DMS 273 (cell line): ENCODE measurements at regions not wholly inside any gene's neighbourhood (a gene's known extent, or its start where the extent isn't known, plus 50 kb on each side); places are given as distances from the start of the nearest gene placed in this dataset.

Experiments
- DNase-seq: peaks from one replicate; lab custom pipeline; 2025; ENCODE audit not compliant: unreplicated experiment; lab: John Stamatoyannopoulos, UW

DNA sequence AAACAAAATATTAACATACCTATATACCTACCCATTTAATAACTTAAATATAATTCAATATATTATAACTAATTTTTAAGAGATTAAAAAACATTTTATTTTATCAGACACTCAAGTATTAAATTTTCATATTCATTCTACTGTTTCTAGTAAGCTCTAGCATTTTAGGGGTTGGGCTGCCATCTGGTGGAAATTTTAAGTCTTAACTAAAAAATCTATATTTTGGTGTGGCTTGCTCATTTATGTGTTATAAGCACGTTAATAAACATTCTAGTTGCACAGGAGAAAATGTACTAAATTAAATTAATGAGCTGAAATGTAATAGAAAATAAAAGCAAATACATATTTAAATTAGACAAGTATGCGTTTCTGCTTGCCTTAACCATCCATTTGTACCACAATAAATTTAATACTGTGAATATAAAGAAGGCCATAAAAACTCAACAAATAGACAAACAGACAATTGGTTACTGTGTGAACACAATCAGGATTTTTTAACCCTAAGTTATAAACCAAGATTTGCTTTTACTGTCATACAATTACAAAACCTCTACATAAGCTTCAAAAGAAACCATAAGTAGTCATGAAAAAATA lies 1728.3 kb upstream of the CDH9 start:
- peak; percentile 59 for DNase-seq

DNA sequence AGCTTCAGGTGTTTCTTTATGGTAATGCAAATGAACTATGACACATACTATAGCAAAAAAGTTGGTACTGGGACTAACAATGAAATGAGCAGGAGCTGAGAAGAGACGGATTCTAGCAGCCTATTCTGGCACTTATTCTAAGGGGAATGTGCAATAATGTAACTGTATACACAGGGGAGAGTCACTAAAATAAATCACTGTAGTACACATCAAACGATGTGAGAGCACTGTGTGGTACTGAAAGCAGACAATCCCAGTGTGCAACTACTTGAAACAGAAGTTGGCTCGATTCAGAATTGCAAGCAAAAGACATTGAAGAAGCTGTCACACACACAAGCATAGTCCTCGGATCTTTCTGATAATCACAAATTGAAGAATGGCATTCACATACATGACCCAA lies 1713.0 kb upstream of the CDH9 start:
- DNase-seq, result no peak

DNA sequence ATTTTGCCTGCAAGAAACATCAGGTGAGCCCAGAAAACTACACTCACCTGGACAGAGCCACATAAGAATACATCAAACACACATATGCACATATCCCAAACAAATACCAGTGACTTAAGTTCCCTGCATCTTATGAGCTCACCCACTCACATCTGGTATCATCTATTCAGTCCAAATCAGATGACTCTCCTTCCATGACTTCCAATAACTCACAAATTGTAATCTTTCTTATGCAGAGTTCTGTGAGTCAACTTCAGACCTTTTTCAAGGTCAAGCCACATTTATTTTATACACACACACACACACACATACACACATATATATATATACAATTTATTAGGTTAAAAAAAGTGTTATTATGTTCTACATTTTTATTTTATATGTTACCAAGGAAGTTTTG lies 1711.9 kb upstream of the CDH9 start:
- no peak for DNase-seq

DNA sequence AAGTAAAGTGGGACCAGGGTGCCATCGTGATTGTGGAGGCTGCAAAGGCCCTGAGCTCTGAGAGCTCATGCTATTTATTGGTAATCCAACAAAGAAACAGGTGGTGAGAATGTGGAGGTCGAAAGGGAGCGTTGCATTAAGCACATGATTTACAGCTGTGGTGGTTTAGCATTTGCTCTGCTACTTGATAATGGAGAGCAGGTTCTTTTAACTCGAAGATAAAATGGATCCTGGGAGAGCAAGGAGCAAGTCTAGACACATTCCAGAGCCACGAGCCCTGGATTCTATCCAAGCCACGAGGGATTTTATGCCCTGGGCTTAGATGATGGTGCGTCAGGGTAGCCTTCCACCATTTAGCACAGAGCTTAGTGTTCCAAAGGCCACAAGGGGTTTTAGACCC lies 1710.1 kb upstream of the CDH9 start:
- DNase-seq, result no peak

DNA sequence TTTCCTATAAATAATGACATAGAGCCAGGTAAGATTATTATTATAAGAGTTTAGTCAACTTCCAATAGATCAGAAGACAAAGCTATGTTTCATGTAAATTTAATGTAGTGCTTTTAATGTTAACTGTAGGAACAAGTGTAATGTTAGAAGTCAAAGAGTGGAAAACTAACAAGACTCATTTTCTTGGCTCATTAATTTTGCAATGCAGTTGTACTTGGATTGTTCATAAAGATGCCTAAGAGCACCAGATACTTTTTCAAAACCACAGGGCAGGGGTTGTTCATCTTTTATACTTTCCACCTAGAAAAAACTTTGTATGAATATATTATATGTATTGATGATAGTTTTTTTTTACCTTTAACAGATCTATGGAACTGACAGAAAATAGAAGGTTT lies 1705.3 kb upstream of the CDH9 start:
- DNase-seq, result no peak

DNA sequence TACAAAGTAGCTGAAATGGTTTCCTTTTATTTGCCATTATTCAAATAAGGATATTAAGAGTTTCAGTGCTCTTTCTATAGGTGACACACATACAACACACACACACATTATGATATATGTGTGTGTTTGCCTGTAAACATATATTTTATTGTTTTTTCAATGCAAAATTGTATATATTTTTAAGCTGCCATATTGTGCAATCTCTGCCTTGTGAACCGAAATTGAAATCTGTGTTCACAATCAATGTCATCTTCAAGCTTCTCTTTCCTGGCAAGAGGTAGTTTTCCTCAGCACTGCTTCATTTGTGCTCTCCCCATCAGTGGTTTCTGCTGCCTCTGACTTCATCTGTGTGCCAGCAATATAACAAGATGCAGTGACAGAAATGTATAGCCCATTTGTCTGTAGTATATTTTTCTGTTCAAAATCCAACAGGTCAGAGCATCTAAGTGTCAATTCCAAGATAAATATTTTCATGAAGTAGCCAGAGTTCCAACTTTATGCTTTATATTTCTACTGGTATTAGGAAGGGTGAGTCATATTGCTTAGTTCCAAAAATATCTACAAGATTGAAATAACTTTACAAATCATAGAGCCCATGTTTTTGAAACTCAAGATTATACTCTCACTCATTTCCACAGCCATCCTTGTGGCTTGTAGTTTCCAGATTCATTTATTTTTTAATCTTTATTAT lies 1704.8 kb upstream of the CDH9 start:
- DNase-seq, result no peak

DNA sequence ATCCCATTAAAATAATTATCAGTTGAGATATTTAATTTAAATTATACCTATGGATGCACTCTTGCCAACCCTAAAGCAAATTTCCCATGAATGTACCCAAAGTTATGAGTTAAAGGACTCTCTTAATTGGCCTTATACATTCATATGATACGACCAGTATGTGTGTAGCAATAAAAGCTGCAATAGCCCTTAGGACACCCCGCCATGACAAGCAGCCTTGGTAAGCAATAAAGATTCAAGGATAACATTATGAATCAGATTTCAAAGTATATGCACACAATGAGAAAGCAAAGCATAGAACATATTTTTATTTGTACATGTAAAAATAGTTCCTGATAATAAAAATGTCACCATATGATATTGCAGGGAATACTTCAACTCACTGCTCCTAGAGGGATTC lies 1699.3 kb upstream of the CDH9 start:
- DNase-seq, result no peak

DNA sequence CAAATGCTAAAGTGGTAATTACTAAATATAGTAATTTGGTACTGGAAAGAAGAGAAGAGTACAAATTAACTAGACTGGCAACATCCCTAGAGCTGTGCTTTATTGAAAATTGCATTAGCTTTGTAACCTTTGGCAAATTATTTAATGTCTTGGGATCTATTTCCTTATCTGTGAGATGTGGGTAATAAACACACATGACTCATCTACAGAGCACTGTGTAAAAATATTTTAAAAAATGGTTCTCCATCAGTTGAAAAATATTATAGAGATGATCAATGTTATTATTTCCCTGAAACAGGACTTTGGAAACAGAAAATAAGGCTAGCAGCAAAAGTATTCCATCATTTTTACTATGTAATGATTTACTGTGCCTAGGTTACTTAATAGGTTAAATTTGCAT lies 1698.8 kb upstream of the CDH9 start:
- DNase-seq, result no peak

DNA sequence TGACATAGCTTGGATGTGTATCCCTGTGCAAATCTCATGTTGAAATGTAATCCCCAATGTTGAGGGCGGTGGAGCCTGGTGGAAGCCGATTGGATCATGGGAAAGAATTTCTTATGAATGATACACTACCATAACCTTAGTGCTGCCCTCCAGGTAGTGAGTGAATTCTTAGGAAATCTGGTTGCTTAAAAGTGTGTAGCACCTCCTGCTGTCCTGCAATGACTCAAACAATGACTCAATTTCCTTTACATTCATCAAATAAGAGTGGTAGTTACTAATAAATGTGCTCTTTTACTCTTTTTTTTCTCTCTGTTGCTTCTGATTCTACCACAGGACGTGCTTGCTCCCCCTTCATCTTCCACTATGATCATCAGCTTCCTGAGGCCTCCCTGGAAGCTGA lies 1696.0 kb upstream of the CDH9 start:
- no peak for DNase-seq

DNA sequence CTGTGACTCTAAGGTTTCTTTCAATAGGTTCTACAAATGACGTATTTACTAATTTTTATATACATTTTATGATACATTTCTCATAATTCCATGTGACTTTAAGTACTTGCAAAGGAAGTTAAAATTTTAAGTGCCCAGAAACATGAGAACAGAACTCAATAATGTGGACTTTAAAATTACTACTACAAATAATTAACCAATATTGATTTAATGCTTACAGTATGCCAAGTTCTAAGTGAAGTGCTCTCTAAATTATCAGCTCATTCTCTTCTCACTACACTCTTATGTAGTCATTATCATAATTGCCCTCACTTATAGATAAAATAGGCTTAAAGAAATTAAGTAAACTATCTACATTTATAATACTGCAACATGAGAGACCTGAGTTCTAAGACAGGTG lies 1690.7 kb upstream of the CDH9 start:
- no peak for DNase-seq

DNA sequence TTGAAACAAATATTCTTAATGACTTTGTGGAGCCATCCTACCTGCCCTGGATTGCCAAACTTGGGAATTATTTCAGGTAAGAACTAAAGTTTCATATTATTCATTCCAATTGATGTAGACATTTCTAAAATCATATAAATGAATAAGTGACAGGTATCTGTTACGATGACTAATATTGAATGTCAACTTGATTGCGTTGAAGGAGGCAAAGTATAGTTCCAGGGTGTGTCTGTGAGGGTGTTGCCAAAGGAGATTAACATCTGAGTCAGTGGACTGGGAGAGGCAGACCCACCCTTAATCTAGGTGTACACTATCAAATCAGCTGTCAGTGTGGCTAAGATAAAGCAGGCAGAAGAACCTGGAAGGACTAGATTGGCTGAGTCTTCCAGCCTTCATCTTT lies 1688.4 kb upstream of the CDH9 start:
- DNase-seq, result no peak

DNA sequence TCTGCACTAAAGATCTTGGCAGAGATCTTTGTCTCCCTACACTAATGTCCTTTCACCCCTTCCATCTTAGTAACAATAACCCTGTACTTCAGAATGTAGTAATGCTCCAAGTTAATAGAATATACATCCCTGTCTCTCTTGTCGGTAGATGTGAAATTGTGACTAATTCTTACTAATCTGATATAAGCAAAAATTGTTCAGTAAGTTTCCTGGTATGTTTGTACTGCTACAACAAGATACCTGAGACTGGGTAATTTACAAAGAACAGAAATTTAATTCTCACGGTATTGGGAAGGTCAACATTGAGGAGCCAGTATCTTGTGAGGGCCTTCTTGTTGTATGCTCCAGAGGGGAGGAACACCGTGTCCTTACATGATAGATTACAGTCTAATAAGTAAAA lies 1686.6 kb upstream of the CDH9 start:
- no peak for DNase-seq

DNA sequence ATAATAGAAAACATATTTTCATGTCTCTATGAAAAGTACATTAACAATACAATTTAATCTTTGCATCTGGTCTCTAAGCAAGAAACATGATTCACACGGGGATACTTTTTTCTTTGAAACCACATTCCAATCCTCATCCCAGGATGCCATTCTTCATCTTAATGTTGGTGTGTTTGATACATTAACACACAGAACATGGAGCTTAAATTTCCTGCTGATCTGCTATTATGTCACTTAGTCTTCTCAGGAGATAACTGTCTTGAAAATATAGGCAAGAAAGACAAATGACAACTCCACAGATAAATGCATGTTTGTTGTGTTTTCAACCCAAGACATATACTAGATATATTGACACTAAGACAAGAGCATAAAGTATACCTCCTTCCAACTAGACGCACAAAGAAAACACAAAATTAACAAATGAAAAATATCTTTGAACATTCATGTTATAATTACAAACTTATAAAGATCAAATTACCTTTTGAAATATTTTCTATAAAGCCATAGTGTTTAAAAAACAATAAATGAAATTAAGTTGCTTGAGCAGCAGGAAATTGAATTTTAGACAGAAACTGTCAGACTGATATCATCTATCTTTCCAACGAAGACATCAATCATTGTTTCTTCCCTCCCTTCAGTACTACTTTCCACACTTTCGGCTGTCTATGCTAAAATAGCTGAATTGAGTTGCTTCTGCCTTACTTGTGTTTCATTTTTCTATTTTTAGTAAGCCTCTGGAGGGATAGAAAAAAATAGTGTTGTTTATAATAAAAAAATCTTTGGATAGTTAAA lies 1676.7 kb upstream of the CDH9 start:
- no peak for DNase-seq

DNA sequence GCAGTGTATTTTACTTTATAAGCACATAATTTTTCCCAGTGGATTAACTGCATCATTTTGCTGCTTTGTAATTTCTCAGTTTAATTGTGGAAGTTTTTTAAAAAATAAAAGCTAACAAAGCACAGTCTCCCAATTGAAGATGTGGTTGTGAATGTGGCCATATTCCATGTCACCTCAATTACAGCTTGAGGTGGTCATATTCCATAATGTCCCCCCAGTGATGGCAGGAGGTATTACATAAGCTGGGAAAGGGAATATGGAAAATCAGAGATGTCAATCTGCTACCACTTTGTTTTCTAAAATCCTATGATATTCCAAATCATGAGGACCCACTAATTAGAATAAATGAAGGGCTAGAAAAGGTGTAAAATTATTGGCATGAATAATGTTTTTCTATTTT lies 1672.0 kb upstream of the CDH9 start:
- peak; percentile 18 for DNase-seq

DNA sequence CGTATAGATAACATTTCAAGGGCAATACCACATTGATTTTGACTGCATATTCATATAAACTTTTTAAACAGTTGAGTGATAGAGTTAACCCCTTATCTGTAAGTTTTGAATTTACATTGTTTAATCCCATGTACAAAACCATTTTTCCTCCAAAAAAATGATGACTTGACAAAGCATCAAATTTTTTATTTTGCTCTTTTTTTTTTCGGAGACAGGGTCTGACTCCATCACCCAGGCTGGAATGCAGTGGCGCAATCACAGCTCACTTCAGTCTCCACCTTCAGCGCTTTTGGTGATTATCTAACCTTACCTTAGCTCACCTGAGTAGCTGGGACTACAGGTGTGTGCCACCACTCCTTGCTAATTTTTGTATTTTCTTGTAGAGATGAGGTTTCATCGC lies 1670.1 kb upstream of the CDH9 start:
- no peak for DNase-seq

DNA sequence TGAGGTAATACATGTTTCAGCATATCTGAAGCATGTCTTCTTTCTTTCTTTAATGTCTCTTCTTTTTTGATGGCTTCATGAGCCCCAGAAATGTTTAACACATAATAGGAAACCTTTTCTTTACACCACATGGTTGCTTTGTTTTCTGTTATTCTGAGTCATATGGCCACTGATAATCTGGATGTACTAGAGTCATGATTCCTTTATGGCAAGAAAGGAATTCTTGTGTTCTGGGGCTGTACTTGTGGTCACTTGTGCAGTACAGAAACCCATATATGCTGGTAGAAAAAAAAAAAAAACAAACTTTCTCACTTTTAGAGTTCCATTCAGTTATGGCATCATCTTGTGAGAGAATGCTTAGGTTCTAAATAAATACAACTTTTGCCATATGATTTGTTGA lies 1669.3 kb upstream of the CDH9 start:
- DNase-seq, result no peak

DNA sequence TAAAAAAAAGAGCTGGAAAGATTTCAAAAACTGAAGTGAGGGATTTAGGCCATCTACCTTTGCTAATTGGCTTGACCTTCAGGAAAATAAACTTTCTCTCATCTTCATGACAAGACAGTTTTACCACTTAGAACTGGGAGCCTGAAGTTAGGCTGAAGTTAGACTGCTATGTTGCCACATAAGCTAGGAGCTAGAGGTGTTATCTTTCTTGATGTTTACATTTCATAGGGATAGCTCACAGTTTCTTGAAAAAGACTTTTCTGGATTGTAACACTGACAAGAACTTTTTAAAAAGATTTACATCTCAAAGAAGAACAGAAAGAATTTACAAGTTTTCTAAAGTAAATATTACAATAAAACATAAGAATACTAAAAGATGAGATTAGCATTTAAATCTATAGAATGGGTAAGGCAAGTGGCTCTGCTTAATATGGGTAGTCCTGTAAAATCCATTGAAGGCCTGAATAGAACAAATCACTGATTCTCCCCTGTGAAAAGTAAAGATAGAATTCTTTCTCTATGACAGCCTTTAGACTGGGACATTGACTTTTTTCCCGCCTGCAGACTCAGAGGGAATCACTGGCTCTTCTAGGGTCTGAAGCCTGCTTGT lies 1665.4 kb upstream of the CDH9 start:
- no peak for DNase-seq

DNA sequence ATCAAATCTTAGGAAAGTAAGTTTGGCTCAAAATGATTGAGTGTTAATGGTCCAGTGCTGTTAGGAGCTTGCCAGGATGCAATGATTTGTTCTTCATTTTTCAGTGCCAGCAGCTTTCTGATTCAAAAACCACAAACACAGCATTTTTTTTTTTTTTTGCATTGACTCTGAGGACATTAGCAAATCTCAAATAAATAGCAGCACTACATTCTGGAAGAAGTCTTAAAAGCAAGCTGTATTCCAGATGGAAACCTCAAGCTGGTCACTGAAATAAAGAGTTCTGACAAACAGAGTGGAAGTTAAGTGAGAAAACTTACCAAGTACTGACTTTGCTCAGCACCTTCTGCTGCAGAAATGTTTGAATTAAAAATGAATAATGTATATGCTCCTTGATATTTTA lies 1653.1 kb upstream of the CDH9 start:
- no peak for DNase-seq

DNA sequence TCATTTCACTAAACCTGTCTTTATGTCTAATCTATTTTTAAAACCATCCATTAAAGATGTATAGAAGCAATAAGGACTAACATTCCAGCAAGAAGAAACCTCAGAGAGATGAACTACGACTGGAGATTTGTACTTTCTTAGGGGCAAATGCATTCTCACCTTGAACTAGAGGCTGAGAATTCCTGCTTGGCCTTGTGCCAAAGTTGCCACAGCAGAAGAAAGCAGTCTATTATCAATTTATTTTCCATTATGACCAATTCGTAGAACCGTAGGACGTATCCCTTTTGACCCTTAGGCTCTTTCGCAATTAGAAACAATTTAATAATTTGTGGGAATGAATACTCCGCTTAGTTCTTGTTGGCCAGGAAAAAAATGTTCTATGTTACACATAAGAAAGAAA lies 1647.4 kb upstream of the CDH9 start:
- DNase-seq, result no peak

DNA sequence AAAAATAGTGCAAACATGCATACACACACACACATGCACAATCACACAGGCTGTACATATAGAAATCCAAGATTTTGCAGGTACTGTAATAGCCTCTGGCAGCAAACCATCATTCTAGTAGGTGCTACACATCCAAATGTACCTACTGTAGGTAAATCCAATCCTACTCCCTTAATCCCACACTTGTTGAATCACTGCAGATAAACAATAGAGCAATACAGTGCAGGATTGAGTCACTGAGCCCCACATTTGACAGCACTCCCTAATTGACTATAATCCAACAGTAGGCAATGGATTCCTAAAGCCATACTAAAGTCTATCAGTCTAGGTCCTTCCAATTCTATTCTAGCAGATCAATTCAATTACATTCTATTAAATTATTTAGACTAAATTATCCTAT lies 1640.5 kb upstream of the CDH9 start:
- no peak for DNase-seq

DNA sequence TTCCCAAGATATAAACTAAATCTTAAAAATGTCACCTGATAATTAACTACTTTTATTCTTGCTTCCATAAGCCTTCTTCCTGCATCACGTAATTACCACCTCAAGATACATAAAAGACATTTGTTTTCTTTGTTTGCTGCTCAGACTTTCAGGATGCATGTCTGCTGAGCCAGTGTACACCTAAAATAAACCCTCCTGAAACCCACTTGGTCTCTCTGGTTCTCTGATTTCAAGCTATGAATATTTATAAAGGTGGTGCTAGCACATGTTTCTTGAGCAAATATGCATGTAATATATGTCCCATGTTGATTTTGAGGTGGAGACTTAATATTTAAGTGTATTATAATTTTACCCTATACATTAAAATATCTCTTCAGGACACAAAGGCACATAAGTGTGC lies 1627.7 kb upstream of the CDH9 start:
- no peak for DNase-seq

DNA sequence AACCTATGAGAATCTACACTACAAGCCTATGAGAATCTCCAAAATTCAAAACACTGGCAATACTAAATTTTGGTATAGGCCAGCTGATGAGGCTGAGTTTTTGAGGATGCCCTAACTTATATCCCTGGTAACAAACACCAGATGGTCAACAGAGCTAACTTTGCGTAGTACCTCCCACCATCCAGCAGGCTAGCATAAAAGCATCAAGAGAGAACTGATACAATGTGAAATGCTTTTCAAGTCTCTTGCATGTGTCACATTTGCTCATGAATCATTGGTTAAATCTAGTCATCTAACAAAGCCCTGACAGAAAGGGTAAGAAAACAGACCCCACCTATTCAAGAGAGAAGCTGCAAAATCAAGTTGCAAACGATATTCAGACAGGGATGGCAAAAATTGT lies 1609.7 kb upstream of the CDH9 start:
- peak; percentile 19 for DNase-seq
